GM21423 (cell line): ENCODE measurements at regions not wholly inside any gene's neighbourhood (a gene's known extent, or its start where the extent isn't known, plus 50 kb on each side); places are given as distances from the start of the nearest gene placed in this dataset.

Experiments used
- ATAC-seq: cut with Tn5 transposase; IDR thresholded peaks from one replicate; pipeline ENCODE4 v1.9.1; 2021; ENCODE audit warnings: mild to moderate bottlenecking, moderate library complexity; ENCODE audit not compliant: unreplicated experiment

DNA sequence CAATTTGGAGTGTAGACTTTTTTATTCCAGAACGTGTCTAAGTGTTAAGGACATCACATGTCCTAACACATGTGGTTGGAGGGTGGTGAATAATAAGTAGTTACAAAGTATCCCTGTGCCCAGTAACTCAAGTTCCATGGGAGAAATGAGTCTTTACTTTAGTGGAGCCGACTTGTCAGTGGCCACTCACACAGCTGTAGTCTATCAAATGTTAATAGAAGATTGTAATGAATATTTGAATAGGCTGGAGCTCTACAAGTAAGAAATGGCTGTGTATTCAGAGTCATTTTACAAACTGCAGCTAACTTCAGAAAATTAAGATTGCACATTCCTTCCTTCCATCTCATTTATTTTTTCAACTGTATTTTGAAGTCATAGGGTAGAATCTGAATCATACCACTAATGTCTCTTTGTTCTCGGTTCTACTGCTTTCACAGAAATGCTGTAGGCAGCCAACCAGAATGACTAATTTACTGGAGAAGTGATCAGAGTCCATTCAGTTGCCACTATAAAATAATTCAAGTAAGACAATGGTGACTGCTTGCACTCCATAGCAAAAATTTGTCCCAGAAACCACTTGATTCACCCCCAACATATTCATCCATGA, 394.8 kb downstream of the NR2F1-AS1 start:
- ATAC-seq = no peak

DNA sequence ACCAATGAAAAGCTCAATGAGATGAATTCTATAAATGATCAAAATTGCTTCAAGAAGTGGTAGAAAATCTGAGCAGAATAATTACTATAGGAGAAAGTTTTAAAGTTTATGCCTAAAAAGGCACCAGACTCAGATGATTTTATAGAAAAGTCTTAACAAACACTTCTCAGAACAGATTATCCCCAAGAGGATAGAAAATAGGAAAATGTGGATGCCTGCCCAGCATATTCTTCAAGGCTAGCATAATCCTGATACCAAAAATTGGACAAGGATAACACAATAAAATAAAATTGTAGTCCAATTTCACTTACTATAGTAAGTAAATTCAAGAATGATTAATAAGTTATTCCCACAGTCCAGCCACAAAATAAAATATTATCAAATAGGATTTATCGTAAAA, 397.0 kb downstream of the NR2F1-AS1 start:
- ATAC-seq = no peak

DNA sequence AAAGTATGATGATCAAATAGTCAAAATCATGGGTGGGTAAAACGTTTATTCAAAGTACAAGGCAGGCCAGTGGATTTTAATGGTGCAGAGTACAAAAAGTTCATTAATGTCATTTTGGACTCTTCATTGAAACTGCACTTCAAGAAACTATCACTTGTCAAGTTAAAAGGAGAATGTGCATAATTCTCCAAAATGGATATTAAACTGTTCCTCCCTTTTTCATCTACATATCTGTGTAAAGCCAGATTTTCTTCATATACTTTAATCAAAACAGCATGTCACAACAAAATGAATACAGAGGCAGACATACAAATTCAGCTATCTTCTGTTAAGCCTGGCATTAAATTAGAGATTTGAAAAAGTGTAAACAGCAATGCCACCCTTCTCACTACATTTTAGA, 401.6 kb downstream of the NR2F1-AS1 start:
- ATAC-seq = no peak

DNA sequence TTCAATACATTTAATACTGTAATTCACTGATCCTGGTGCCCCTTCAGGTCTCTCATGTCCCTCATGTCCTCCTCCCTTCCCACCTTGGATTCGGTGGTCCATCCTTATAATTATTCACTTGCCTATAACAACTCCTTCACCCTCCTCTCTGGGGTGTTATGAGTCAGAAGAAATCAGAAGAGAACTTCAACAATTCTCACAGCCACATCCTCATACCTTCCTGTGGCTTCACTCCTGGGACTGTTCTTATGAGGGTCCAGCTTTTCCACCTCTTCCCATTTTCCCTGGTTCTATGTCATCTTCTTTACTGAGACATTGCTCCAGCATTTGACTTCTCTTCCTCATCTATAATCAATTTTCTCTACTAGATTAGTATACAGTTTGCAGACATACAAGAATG, 406.1 kb downstream of the NR2F1-AS1 start:
- ATAC-seq = no peak

DNA sequence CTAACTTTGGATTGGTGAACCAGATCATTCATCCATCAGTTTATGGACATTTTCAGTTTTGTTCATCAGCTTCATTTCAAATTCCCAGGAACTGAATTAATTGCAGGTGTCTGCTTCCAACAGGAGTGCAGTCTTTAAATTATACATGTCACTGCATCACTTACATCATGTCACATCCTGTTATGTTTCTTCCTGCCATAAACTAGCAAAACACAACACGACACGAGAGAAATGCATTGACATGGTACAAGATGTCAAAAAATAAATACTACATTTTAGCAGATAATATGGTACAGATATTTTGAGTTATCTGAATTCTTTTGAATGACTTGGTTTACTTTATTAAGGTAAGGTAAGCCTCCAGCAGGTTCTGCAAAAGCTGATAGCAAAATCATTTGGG, 415.5 kb downstream of the NR2F1-AS1 start:
- ATAC-seq = no peak

DNA sequence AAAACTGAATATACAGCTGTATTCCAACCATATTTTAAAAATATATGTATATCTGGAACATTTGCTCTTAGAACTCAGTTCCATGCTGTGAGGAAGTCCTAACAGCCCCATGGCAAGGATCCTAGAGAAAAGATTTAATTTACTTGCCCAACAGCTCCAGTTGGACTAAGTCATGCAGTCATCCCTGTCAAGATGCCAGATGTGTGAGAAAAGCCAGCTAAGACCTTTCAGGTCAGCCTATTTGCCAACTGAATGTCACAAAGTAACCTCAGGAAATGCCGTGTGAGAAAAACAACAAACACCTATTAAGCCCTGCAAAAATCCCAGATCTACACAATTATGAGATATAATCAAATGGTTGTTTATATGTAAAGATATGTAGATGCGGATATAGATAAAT, 416.3 kb downstream of the NR2F1-AS1 start:
- no peak for ATAC-seq

DNA sequence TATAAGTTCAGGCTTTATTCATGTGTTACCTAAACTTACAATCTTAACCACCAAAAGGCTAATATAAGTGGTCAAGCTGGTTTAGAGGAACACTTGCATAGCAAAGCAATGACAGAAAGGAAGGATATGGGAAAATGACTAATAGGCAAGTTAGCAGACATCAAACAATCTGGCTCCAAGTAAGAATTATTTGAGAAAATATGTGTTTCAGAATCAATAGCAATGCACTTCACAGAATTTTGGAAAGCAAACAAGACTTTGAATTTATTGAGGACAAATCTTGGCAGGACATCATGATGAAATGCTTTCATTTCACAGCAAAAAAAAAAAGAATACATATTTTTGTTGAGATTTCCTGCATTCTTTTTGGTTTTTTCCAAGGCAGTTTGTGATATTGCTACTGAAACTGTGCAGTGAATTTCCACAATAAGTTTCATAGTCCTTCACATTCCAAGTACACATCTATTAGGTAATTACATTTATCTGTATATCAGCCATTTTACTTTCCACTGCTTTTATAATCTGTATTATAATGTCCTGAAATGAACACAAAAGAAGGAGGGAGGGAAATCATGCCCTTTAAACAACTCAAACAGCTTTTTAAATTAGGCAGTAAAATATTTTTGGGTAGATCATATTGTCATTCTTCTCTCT, 417.9 kb downstream of the NR2F1-AS1 start:
- no peak for ATAC-seq

DNA sequence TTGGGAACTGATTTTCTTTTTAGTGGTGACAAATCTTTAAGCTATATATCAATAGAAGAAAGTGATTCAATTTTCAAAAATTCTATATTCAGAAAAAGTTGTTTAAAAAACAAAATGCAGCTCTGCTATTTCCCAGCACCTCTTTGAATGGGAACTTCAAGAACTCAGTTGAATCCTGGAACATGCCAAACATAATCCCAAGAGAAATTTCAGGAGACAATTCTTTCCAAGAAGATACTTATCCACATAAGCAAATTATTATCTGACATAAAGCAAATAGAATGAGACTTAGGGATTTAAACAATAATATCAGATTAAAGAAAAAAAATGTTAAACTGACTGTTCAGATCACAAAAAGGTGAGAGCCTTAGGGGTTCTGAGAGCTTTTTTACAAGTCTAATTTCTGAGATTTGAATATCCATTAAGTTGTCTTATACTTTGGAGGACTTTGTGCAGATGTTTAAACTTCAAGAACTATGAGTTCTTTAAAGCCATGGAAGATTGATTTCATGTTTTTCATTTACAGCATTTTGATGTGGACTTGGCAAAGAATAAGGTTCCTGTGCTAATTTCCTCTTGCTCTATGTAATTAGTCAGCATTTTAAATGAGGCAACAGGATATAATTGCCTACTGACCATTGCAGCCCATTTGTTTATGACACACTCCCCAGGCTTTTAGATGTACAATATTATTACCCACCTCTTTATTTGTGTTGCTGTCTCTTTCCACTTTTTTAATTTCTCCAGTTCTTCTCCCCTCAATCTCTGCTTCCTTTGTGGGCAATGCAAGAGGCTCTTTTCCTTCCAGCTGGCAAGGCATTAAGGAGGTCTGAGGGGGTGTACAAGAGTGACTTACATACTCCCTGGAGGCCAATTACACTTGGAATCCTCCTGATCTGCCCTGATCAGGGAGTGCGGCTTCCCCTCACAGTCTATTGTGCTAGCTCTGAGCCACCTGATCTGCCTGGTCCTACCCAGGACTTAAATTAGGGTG, 419.1 kb downstream of the NR2F1-AS1 start:
- ATAC-seq = no peak

DNA sequence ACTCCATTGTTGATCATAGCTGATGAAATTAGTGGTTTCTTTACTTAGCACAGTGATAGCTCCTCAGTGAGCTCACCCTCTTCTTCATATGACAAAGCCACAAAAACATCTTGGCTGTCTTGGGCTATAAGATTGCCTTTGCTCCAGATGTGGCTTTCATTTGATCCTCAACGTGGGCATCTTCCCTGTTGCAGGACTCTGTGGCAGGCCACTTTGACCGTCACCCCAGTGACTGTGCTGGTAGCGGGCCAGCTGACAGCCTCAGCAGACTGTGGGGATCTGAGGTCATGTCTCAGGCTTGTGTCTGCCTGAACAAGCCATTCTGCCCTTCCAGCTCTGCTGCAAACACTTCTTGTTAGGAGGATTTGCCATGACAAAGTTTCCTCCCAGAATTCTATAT, 422.2 kb downstream of the NR2F1-AS1 start:
- no peak for ATAC-seq

DNA sequence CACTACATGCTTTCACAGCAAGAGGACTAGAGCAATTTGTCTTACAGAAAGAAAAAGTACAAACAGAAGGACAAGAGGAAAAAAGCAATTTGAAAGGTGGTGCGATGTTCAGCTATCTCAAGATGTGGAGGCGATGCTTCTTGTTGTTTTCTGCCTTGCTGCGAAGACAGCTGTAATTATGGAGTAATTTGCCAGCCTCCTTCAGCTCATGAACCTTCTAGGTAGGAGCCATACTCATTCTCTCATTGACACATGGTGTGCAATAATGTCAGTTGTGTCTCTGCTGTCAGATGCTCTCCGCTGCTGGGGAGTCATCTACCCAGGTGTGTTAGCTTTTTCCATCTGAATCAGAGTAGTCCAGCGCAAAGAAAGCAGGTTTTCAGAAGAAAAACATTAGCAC, 424.5 kb downstream of the NR2F1-AS1 start:
- ATAC-seq = no peak

DNA sequence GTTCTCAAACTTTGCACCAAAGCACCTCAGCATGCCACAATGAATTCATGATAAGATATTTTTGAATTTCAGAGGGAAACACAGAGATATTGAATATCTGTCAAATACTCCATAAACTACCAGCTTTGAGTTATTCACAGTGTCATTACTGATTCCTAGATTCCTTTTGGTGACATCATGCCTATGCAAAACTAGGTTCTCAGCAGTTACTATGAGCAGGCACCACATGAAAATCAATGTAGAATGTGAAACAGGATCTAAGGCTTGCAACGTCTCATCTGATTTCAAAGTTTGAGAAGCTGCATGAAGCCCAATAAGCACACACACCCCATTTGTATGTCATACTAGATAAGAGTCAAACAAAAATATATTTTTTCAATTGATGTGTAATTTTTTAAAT, 426.5 kb downstream of the NR2F1-AS1 start:
- ATAC-seq = no peak

DNA sequence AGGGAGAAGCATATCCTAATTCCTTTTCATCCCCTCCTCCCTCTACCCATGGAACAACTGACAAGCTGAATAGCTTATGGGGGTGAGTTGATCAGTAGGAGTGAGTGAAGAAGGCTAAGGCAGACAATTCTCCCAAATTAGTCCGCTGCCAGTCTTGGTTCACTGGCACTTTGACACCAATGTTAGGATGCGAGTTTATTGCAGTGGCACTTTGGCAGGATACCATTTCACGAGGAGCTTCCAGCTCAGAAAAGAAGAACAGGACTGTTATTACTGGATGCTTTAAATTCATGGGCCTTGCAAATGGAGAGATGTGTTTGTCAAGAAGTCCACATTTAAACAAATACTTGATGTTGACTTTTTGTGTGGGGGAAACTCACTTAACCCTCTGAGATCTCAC, 427.6 kb downstream of the NR2F1-AS1 start:
- no peak for ATAC-seq

DNA sequence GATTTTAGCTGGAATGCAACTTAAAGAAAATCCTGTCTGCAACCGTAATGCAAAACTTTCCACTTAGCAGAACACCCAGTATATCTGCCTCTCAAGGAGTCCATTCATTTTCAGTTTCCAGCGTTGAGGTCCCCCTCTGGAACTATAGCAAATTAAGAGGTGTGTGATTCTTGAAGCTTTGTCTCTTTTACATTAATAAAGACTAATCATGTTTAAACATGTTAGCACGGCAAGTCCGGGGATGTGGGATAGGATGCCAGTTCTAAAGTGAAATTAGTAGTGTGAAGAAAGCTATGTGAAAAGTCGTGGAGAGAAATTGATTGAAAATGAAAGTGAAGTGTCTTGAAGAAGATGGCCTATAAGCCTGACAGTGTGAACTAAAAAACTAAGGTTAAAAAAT, 429.1 kb downstream of the NR2F1-AS1 start:
- ATAC-seq = no peak

DNA sequence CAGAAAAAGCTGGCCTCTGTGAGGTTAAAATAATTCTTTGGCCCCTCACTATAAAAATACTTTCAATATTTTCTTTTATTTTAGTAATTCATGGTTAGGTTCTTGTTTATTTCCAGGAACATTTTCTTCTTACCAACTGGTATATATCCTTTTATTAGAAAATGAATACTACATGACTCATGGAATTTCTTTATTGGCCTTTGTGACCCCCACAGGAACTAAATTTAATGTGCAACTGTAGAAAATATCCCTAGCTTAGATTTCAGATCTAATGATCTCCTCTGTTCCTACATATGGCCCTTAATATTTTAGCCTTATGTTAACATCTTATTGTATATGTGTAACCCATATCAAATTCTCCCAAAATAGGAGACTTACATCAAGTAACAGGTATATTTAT, 429.9 kb downstream of the NR2F1-AS1 start:
- no peak for ATAC-seq

DNA sequence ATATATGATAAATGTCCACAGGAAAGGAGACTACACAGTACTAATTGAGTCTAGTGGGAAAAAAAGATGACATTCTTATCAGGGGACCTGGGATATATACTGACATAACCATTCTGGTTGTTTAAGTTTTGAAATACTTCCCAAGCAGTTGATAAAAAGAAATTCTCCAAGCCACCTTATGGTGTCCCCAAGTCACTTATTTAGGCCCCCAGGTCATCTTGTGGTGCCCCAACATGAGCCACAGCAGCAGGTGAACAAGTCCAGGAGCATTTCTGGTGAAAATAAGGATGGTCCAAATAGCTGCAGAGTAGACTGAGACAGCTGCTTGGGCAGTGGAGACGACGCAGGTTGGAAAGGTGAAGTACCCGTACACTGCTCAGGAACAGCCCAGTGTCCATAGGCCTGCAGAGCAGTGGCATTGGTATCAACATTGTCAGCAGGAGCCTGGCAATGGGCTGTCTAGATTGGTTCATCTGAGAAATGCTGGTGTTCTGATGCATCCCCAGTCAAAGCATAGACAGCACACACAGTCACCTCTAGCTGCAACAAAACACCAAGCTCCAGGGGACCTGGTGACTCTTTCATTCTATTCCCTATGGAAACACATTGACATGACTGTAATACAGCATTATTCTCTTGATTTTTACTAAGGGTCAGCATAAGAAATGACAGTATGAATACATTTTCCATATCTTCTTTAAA, 430.6 kb downstream of the NR2F1-AS1 start:
- no peak for ATAC-seq

DNA sequence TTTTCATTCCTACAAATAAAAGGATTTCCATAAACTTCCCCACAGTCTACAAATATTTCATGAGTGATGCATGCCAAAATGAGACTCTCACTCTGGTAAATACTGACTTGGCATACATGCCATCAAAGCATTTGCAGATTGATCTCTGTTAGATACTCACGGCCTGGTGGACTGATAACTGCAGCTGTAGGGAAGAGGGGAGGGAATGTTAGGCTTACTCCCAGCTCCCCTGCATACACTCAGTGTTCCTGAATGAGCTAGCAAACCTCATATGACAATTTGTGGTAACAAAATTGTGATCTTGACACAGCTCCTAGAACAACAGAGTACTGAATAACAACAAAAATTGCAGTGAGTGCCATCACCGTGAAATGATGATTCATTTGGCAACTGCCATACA, 435.3 kb downstream of the NR2F1-AS1 start:
- ATAC-seq = no peak

DNA sequence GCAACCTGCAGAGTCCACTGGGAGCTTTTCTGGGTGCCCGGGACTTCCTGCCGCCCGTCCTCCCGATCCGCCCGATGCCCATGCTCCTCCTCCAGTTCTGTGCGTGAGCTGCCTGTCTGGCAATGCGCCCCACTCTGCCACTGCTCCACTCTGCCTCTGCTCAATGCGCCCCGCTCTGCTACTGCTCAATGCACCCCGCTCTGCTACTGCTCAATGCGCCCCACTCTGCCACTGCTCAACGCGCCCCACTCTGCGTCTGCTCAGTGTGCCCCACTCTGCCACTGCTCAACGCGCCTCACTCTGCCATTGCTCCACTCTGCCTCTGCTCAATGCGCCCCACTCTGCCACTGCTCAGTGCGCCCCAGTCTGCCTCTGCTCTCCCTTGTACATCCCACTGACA, 436.0 kb downstream of the NR2F1-AS1 start:
- no peak for ATAC-seq

DNA sequence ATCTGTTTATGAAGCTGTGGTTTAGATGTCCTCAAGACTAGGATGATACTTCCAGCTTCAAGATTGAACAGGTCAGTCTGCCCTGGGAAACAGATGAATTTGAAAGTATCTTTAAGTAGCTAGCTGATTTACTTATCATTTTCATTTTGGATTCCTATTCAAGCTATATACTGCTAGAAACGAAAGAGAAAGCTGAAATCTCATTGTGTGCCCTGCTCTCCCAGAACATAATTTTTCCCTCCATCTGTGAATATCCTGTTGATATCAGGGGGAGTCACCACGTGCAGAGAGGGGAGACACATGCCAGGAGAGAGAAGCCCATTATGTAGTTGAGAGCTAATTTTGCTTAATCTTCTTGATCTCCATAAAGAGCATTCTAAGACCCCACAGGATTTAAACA, 439.1 kb downstream of the NR2F1-AS1 start:
- no peak for ATAC-seq

DNA sequence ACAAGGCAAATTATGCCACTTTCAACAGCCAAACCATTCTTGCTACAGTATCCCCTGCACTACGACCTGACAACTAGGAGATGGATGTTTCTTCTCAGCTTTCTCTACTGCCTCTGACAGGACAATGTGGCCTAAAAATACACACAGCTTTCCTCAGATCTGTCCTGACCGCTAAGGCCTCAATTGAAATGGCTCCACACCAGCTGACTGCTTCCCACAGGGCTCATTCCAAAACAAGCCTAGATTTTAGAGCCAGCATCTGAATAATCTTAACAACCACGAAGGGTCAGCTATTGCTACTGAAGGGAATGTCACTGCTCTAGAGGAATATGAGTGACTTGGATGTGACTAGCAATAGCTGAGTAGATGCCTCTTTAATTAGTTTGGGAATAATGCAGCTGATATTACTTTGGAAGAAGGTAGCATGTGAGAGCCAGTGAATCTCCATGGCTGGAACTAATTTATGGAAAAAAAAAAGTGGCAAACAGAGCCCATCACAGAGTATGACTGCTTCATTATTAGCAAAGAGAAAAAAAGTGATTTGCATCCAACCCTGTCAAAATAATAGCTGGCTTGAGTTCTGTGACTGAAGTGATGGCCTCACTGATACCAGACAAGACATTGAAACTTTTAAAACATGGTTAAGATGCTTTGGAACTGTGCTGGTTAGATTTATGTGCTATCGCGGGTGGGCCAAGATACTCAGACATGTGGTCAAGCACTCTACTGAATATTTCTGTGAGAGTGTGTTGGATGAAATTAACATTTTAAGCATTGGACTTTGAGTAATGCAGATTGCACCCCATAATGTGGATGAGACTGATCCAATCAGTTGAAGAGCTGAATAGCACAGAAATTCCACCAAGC, 450.2 kb downstream of the NR2F1-AS1 start:
- no peak for ATAC-seq

DNA sequence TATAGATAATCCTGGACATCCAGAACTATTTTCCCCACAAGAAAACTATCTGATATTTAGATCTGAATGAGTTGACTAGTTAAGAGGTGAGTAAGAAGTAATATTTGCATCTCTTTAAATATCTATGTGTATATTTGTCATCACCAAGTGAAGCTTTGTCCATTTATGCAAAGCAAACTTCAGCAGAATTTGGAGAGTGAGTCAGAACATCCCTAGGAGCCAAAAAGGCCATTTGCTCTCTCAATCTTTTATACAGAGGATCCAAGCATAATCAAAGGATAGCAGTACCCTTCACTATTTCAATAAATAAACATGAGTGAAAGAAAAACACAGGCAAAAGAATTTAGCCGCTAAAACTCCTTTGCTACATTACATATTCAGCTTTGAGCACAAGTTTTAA, 454.4 kb downstream of the NR2F1-AS1 start:
- no peak for ATAC-seq
